Fibroblast of pulmonary artery (primary cell): ENCODE measurements at regions not wholly inside any gene's neighbourhood (a gene's known extent, or its start where the extent isn't known, plus 50 kb on each side); places are given as distances from the start of the nearest gene placed in this dataset.
A peak's percentile ranks its signal among the peaks of the same experiment; 100 is the strongest.

ENCODE experiments used
- DNase-seq: peaks from one replicate; pipeline ENCODE4 v3.0.0-alpha.2; 2010; ENCODE audit warnings: low read depth
- H3K4me3 ChIP-seq: replicated peaks from 2 replicates; pipeline ENCODE4 v1.5.1; 2011; ENCODE audit warnings: low read depth, mild to moderate bottlenecking, control low read depth, low read length, moderate library complexity
- CTCF ChIP-seq: IDR thresholded peaks from 2 replicates; pipeline ENCODE4 v1.5.1; 2011; ENCODE audit warnings: mild to moderate bottlenecking, control low read depth, low read length, inconsistent platforms; ENCODE audit errors: missing control alignments

GRCh38 chr3:31352331-31352730, 180.4 kb upstream of the STT3B start:
- H3K4me3 ChIP-seq, result no peak overlapping the region
- TF ChIP-seq CTCF, result no peak
- DNase-seq, result no peak

- no peak for TF ChIP-seq CTCF
- H3K4me3 ChIP-seq, result no peak overlapping the region
- no peak for DNase-seq
Observed at GRCh38 chr3:31353166-31353565, 179.6 kb upstream of the STT3B start.

- no peak for TF ChIP-seq CTCF
- peak; percentile 38 for DNase-seq
- H3K4me3 ChIP-seq, result no peak overlapping the region
Observed at GRCh38 chr3:31354373-31354772, 178.4 kb upstream of the STT3B start.

- no peak for TF ChIP-seq CTCF
- H3K4me3 ChIP-seq, result no peak overlapping the region
- DNase-seq, result no peak
Observed at GRCh38 chr3:31355807-31356206, 176.9 kb upstream of the STT3B start.

- peak; percentile 31 for DNase-seq
- no peak overlapping the region for H3K4me3 ChIP-seq
- no peak for TF ChIP-seq CTCF
Observed at GRCh38 chr3:31356941-31357340, 175.8 kb upstream of the STT3B start.

- no peak overlapping the region for H3K4me3 ChIP-seq
- no peak for TF ChIP-seq CTCF
- DNase-seq, result no peak
Observed at GRCh38 chr3:31357451-31357850, 175.3 kb upstream of the STT3B start.

- TF ChIP-seq CTCF, result no peak
- no peak for DNase-seq
- H3K4me3 ChIP-seq, result no peak overlapping the region
Observed at GRCh38 chr3:31358473-31359070, 174.2 kb upstream of the STT3B start.
